ENCODE measurements at regions not wholly inside any gene's neighbourhood (a gene's known extent, or its start where the extent isn't known, plus 50 kb on each side); places are given as distances from the start of the nearest gene placed in this dataset.

GRCh38 chrX:110435196-110435595, 76.5 kb downstream of the RTL9 start:
- Histone ChIP-seq H3K4me1 (replicated peaks in 1 of 2) (no peaks in the 10 kb centered on the region), H3K36me3 (replicated peaks in 1 of 2) (no peaks in the 10 kb centered on the region), H3K27ac (no peak overlapping the region), H3K4me3 (no peak overlapping the region), H3K9me3 (replicated peaks in 1 of 3) (no peaks in the 10 kb centered on the region), H3K27me3 (peaks cover 16% of the 10 kb centered on the region)
- intact Hi-C loops (cut with DNase I) = no loop called here
- TF ChIP-seq CTCF (IDR thresholded peaks at IDR 0.05) = no peak
- no peak for TF ChIP-seq POLR2A (IDR thresholded peaks at IDR 0.05)
- DNase-seq = no peak
- 57 to 73% (median 62%) methylated on average over 1 of the region's 1 CpG; no CpG with 5 or more reads in 1 of the 4 donors for WGBS, 4 donors

GRCh38 chrX:110436523-110436922, 77.9 kb downstream of the RTL9 start:
- no peaks in the 10 kb centered on the region for H3K9me3 ChIP-seq (replicated peaks in 1 of 3)
- no peak for TF ChIP-seq CTCF (IDR thresholded peaks at IDR 0.05)
- no peak for TF ChIP-seq POLR2A (IDR thresholded peaks at IDR 0.05)
- H3K4me1 ChIP-seq (replicated peaks in 1 of 2) = no peaks in the 10 kb centered on the region
- no peak overlapping the region for H3K4me3 ChIP-seq
- peaks cover 18% of the 10 kb centered on the region for H3K27me3 ChIP-seq
- no peaks in the 10 kb centered on the region for H3K36me3 ChIP-seq (replicated peaks in 1 of 2)
- no peak overlapping the region for H3K27ac ChIP-seq
- no peak for DNase-seq
- intact Hi-C loops (cut with DNase I) = no loop called here

DNA sequence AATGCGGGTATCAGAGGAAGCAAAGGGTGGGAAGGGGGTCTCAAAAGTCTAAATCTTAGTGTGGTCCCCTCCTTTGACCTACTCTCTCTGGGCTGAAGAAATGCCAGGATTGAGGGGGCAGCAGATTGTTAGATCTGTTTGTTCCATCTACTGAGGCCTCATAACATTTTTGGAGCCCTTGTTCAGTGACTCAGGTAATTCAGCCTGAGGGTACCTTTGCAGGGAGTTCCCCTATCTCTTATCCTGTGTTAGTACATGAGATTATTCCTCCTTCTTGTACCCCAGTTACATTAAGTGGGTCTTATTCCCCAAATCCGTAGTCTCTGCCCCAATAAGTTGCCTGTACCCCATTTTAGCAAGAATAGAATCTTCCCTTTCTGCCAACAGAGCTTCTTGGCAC, 79.0 kb downstream of the RTL9 start:
- DNase-seq = no peak
- intact Hi-C loops (cut with DNase I) = no loop called here
- 55 to 90% (median 71%) methylated on average over 2 of the region's 2 CpGs for WGBS, 4 donors

DNA sequence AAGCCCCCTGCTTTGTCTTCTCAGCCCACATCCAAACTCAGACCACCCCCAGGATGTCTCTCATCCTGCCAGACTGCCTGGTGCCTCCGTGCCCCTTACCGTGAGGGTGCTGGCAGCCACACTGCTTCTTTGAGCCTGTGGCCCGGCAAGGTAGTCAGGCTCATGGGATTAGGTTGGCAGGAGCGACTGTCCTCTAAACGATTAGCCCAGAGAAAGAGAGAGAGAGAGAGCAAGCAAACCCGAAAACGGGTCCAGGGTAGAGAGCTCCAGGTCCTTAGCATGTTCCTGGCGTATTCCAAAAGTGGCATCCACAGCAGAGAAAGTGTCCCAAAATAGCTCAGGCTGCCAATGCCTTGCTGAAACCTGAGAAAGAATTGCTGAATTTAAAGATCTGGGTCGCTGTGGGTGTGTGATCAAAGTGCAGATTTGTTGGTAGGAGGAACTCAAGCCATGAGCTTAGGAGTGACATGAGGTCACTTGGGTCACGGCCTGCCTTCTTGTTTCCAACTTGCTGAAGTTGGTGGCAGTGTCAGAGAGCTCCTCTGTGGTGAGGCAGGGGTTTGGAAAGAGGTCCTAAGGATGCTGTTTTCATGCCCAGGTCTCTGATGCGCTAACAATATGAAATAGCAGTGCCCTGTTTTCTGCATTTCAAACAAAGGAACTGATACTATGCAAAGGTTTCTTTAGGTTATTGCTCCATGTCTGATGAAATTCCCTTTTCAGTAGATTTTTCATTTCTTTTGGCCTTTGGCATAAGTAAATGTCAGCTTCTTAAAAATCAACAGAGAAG, 81.6 kb downstream of the RTL9 start:
- Histone ChIP-seq H3K4me3 (no peak overlapping the region), H3K27me3 (peaks cover 34% of the 10 kb centered on the region), H3K4me1 (replicated peaks in 1 of 2) (no peaks in the 10 kb centered on the region), H3K9me3 (replicated peaks in 1 of 3) (no peaks in the 10 kb centered on the region), H3K36me3 (replicated peaks in 1 of 2) (no peaks in the 10 kb centered on the region), H3K27ac (no peak overlapping the region)
- no peak for TF ChIP-seq CTCF (IDR thresholded peaks at IDR 0.05)
- no peak for TF ChIP-seq POLR2A (IDR thresholded peaks at IDR 0.05)
- WGBS, 4 donors = 67 to 82% (median 69%) methylated on average over 11 of the region's 11 CpGs
- DNase-seq = no peak
- intact Hi-C loops (cut with DNase I) = no loop called here

More for the DNA sequence above, 79.0 kb downstream of the RTL9 start:
- H3K36me3 ChIP-seq (replicated peaks in 1 of 2) = no peaks in the 10 kb centered on the region
- H3K4me3 ChIP-seq = no peak overlapping the region
- TF ChIP-seq POLR2A (IDR thresholded peaks at IDR 0.05) (no peak), CTCF (IDR thresholded peaks at IDR 0.05) (no peak)
- peaks cover 14% of the 10 kb centered on the region for H3K27me3 ChIP-seq
- no peaks in the 10 kb centered on the region for H3K9me3 ChIP-seq (replicated peaks in 1 of 3)
- H3K4me1 ChIP-seq (replicated peaks in 1 of 2) = no peaks in the 10 kb centered on the region
- no peak overlapping the region for H3K27ac ChIP-seq

All from adrenal gland (tissue), 9 donors.